ENCODE measurements at regions not wholly inside any gene's neighbourhood (a gene's known extent, or its start where the extent isn't known, plus 50 kb on each side); places are given as distances from the start of the nearest gene placed in this dataset.

GRCh38 chrX:117543885-117544284 lies 572.7 kb downstream of the KLHL13 start:
- TF ChIP-seq, protein P1, sequence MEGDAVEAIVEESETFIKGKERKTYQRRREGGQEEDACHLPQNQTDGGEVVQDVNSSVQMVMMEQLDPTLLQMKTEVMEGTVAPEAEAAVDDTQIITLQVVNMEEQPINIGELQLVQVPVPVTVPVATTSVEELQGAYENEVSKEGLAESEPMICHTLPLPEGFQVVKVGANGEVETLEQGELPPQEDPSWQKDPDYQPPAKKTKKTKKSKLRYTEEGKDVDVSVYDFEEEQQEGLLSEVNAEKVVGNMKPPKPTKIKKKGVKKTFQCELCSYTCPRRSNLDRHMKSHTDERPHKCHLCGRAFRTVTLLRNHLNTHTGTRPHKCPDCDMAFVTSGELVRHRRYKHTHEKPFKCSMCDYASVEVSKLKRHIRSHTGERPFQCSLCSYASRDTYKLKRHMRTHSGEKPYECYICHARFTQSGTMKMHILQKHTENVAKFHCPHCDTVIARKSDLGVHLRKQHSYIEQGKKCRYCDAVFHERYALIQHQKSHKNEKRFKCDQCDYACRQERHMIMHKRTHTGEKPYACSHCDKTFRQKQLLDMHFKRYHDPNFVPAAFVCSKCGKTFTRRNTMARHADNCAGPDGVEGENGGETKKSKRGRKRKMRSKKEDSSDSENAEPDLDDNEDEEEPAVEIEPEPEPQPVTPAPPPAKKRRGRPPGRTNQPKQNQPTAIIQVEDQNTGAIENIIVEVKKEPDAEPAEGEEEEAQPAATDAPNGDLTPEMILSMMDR (IDR thresholded peaks at IDR 0.05) = no peak
- TF ChIP-seq POLR2A (IDR thresholded peaks at IDR 0.05) = no peak

Measured in ovary (tissue), 3 donors.